ENCODE measurements at regions not wholly inside any gene's neighbourhood (a gene's known extent, or its start where the extent isn't known, plus 50 kb on each side); places are given as distances from the start of the nearest gene placed in this dataset.

GRCh38 chr1:90778486-90778885, 61.4 kb upstream of the BARHL2 start:
- DNase-seq = no peak

- DNase-seq = no peak
Observed at GRCh38 chr1:90773812-90774211, 56.7 kb upstream of the BARHL2 start.

GRCh38 chr1:90768826-90769225, 51.7 kb upstream of the BARHL2 start:
- no peak for DNase-seq

- no peak for DNase-seq
Observed at GRCh38 chr1:90768098-90768497, 51.0 kb upstream of the BARHL2 start.
